KMS-11 (cell line): ENCODE measurements at regions not wholly inside any gene's neighbourhood (a gene's known extent, or its start where the extent isn't known, plus 50 kb on each side); places are given as distances from the start of the nearest gene placed in this dataset.

Experiments used
- H2AFZ ChIP-seq: fragments of 200-600 bp; sonication (generic); 2 replicates; pipeline ENCODE4 v1.6.1; 2016; ENCODE audit warnings: antibody characterized with exemption, mixed run types, low read depth
- H3K27ac ChIP-seq: fragments of 200-600 bp; sonication (generic); 2 replicates; pipeline ENCODE4 v1.6.1; 2016; ENCODE audit warnings: mild to moderate bottlenecking, mixed run types
- H3K27me3 ChIP-seq: fragments of 200-600 bp; sonication (generic); 2 replicates; pipeline ENCODE4 v1.6.1; 2017; ENCODE audit warnings: mild to moderate bottlenecking, low read depth, mixed run types, moderate library complexity; ENCODE audit not compliant: insufficient read depth
- H3K36me3 ChIP-seq: fragments of 200-600 bp; sonication (generic); 2 replicates; pipeline ENCODE4 v1.6.1; 2017; ENCODE audit warnings: mild to moderate bottlenecking, mixed run types; ENCODE audit not compliant: insufficient read depth
- H3K4me1 ChIP-seq: fragments of 200-600 bp; sonication (generic); 2 replicates; pipeline ENCODE4 v1.6.1; 2016; ENCODE audit warnings: mild to moderate bottlenecking, low read depth, mixed run types; ENCODE audit not compliant: poor library complexity, severe bottlenecking
- H3K4me2 ChIP-seq: fragments of 200-600 bp; sonication (generic); 2 replicates; pipeline ENCODE4 v1.7.0; 2016; ENCODE audit warnings: mild to moderate bottlenecking, mixed run types
- H3K4me3 ChIP-seq: fragments of 200-600 bp; sonication (generic); IDR thresholded peaks from 2 replicates; pipeline ENCODE4 v1.6.1; 2017; ENCODE audit warnings: low read depth, low read length, mixed read lengths; ENCODE audit not compliant: insufficient read depth
- H3K79me2 ChIP-seq: fragments of 200-600 bp; sonication (generic); 2 replicates; pipeline ENCODE4 v1.6.1; 2016; ENCODE audit warnings: low read depth, mixed run types; ENCODE audit not compliant: insufficient read depth
- H3K9ac ChIP-seq: fragments of 200-600 bp; sonication (generic); 2 replicates; pipeline ENCODE4 v1.6.1; 2016; ENCODE audit warnings: mild to moderate bottlenecking, mixed run types
- H4K20me1 ChIP-seq: fragments of 200-600 bp; sonication (generic); 2 replicates; pipeline ENCODE4 v1.6.1; 2016; ENCODE audit warnings: mild to moderate bottlenecking, mixed run types; ENCODE audit not compliant: insufficient read depth
- TF ChIP-seq, protein P1 (sequence below): fragments of 200-600 bp; sonication (generic); conservative IDR thresholded peaks from 2 replicates; pipeline ENCODE4 v1.6.1; 2017; ENCODE audit warnings: low read depth, mild to moderate bottlenecking, antibody characterized with exemption, low read length, moderate library complexity, mixed read lengths

DNA sequence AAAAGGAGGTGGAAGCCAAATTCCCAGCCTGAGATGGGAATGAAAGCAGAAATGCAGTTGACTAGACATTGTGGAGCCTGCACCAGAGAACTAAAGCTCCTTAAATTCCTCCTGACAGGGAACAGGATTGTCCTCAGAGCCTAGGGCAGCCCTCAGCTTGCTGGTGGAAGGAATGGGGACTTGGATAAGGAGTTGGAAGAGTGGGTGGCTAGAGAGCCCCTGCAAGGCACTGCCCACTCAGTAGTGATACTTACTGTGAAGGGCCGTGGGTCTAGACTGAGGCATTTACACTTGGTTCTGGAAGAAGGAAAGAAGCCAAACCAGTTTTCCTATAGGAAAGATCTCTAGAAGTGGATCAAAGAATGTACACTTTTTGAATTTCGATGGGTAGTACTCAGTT, 117.6 kb downstream of the PLCE1 start:
- H3K27ac ChIP-seq: no peak overlapping the region
- H2AFZ ChIP-seq: no peak overlapping the region

DNA sequence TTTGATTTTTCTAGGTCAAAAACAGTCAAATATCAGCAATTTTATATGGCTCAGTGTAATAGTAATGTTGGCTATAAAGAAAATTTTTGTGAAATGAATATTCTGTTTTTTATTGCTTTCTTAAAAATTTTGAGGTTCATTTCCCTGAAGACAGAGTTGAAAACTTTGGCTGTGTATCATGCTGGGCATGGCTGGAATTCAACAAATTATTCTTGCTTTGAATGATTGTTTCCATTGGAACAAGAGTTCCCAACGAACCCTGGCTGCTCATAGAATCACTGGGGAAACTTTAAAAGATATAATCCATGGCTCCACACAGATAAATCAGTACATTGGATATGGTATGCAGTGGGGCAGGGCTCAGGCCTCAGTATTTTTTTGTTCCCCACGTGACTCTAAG, 118.6 kb downstream of the PLCE1 start:
- no peak overlapping the region for H3K27ac ChIP-seq
- no peaks in the 10 kb centered on the region for H3K4me1 ChIP-seq
- H3K27me3 ChIP-seq: no peaks in the 10 kb centered on the region
- no peaks in the 10 kb centered on the region for H3K36me3 ChIP-seq
- no peaks in the 10 kb centered on the region for H4K20me1 ChIP-seq
- TF ChIP-seq, protein P1, sequence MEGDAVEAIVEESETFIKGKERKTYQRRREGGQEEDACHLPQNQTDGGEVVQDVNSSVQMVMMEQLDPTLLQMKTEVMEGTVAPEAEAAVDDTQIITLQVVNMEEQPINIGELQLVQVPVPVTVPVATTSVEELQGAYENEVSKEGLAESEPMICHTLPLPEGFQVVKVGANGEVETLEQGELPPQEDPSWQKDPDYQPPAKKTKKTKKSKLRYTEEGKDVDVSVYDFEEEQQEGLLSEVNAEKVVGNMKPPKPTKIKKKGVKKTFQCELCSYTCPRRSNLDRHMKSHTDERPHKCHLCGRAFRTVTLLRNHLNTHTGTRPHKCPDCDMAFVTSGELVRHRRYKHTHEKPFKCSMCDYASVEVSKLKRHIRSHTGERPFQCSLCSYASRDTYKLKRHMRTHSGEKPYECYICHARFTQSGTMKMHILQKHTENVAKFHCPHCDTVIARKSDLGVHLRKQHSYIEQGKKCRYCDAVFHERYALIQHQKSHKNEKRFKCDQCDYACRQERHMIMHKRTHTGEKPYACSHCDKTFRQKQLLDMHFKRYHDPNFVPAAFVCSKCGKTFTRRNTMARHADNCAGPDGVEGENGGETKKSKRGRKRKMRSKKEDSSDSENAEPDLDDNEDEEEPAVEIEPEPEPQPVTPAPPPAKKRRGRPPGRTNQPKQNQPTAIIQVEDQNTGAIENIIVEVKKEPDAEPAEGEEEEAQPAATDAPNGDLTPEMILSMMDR: no peak
- H3K4me2 ChIP-seq: no peak overlapping the region
- no peaks in the 10 kb centered on the region for H3K79me2 ChIP-seq
- H3K9ac ChIP-seq: no peak overlapping the region
- no peak overlapping the region for H2AFZ ChIP-seq
- no peak overlapping the region for H3K4me3 ChIP-seq

More for the DNA sequence above, 117.6 kb downstream of the PLCE1 start:
- H3K27me3 ChIP-seq: no peaks in the 10 kb centered on the region
- no peaks in the 10 kb centered on the region for H3K36me3 ChIP-seq
- H3K79me2 ChIP-seq: no peaks in the 10 kb centered on the region
- H3K4me1 ChIP-seq: no peaks in the 10 kb centered on the region
- TF ChIP-seq, protein P1: no peak
- no peaks in the 10 kb centered on the region for H4K20me1 ChIP-seq
- H3K9ac ChIP-seq: no peak overlapping the region
- no peak overlapping the region for H3K4me3 ChIP-seq
- no peak overlapping the region for H3K4me2 ChIP-seq

DNA sequence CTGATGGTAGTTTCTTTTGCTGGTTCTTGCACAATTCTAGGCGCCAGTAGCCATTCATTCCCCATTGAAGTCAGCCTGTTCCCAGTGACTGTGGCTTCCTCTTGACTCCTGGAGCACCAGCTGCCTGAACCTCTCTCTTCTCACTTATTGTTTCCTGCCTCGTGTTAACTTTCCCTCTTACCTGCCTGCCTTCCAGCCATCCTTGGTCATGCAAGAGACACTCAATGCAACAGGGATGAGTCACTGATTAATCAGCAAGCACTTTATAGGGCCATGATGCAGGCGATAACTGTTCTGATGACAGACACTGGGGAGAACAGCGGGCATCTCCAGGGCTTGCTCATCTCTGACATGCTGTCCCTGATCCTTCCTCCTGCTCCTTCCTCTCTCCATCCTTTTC, 122.0 kb downstream of the PLCE1 start:
- no peak overlapping the region for H2AFZ ChIP-seq
- no peaks in the 10 kb centered on the region for H3K4me1 ChIP-seq
- H3K9ac ChIP-seq: no peak overlapping the region
- H3K79me2 ChIP-seq: no peaks in the 10 kb centered on the region
- no peak overlapping the region for H3K27ac ChIP-seq
- TF ChIP-seq, protein P1: no peak
- H4K20me1 ChIP-seq: no peaks in the 10 kb centered on the region
- no peak overlapping the region for H3K4me3 ChIP-seq
- no peaks in the 10 kb centered on the region for H3K36me3 ChIP-seq
- no peak overlapping the region for H3K4me2 ChIP-seq
- no peaks in the 10 kb centered on the region for H3K27me3 ChIP-seq

DNA sequence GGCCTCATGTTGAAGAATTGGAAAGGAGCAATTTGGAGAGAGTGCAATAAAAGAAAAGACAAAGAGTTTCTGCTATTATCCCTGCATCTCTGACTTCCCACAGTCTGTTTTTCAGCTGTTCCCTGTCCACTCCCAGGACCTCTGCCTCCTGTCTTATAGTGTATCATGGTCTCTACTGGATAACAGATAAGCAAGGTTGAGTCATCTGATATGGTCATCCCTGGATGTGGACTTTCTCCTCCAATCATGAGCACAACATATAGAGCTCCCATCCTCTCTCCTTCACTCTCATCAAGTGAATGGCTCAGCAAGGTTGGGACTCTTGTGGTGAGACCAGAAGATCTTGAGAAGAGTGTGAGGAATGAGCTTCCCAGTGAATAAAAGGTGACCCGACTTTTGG, 123.1 kb downstream of the PLCE1 start:
- Histone ChIP-seq H3K36me3 (no peaks in the 10 kb centered on the region), H3K27ac (no peak overlapping the region), H3K4me3 (no peak overlapping the region), H2AFZ (no peak overlapping the region), H3K27me3 (no peaks in the 10 kb centered on the region), H3K79me2 (no peaks in the 10 kb centered on the region), H3K4me1 (no peaks in the 10 kb centered on the region), H4K20me1 (no peaks in the 10 kb centered on the region), H3K9ac (no peak overlapping the region), H3K4me2 (no peak overlapping the region)
- TF ChIP-seq, protein P1: no peak
